Small intestine (tissue), 7 donors: ENCODE measurements at regions not wholly inside any gene's neighbourhood (a gene's known extent, or its start where the extent isn't known, plus 50 kb on each side); places are given as distances from the start of the nearest gene placed in this dataset.

Source experiments
- DNase-seq, 2 donors: peaks; one replicate each; pipeline versions ENCODE4 v3.0.0 to v3.0.0-alpha.2; 2013
- FAIRE-seq: peaks from 2 replicates; lab custom pipeline; 2012; peaks lifted over from hg19 to GRCh38; lab: Jason Lieb, UNC
- H3K27ac ChIP-seq, 3 donors: one replicate each; pipeline ENCODE4 v1.5.1; 2013; ENCODE audit warnings: low read length in 2 of 3, mild to moderate bottlenecking in 2 of 3, control low read depth in 1 of 3, inconsistent platforms in 1 of 3, low read depth in 1 of 3, moderate library complexity in 1 of 3
- H3K27me3 ChIP-seq, 3 donors: one replicate each; pipeline ENCODE4 v1.6.1; 2013; ENCODE audit warnings: low read length in 3 of 3, inconsistent platforms in 1 of 3; ENCODE audit not compliant: control insufficient read depth in 3 of 3, insufficient read depth in 3 of 3
- H3K36me3 ChIP-seq, 3 donors: one replicate each; pipeline ENCODE4 v1.6.1; 2013; ENCODE audit warnings: low read length in 3 of 3, inconsistent platforms in 1 of 3, low read depth in 1 of 3, mild to moderate bottlenecking in 1 of 3, moderate library complexity in 1 of 3; ENCODE audit not compliant: control insufficient read depth in 3 of 3, insufficient read depth in 2 of 3
- H3K4me1 ChIP-seq, 3 donors: one replicate each; pipeline ENCODE4 v1.6.1; 2013; ENCODE audit warnings: low read length in 2 of 3, inconsistent platforms in 1 of 3, low read depth in 1 of 3, mild to moderate bottlenecking in 1 of 3, moderate library complexity in 1 of 3; ENCODE audit not compliant: control insufficient read depth in 3 of 3, insufficient read depth in 2 of 3
- H3K4me3 ChIP-seq, 3 donors: one replicate each; pipeline ENCODE4 v1.5.1; 2013; ENCODE audit warnings: low read length in 3 of 3, control low read depth in 1 of 3, inconsistent platforms in 1 of 3, low read depth in 1 of 3, mild to moderate bottlenecking in 1 of 3, moderate library complexity in 1 of 3
- H3K9me3 ChIP-seq, 2 donors: one replicate each; pipeline ENCODE4 v1.6.1; 2013; ENCODE audit warnings: low read depth in 1 of 2, low read length in 1 of 2; ENCODE audit not compliant: control insufficient read depth in 2 of 2, insufficient read depth in 1 of 2
- WGBS, 3 donors: extraction: QIAGEN DNeasy Blood & Tissue Kit; methylation state at CpG; one replicate each; pipeline ENCODE4 v1.1.7; 2013; 5-methylcytosine and 5-hydroxymethylcytosine counted together
- donor health status: healthy with polysubstance abuse.
- donor health status: control.
- donor health status: control.
- donor health status: Bipolar disorder and iron deficiency.
- donor health status: healthy.

DNA sequence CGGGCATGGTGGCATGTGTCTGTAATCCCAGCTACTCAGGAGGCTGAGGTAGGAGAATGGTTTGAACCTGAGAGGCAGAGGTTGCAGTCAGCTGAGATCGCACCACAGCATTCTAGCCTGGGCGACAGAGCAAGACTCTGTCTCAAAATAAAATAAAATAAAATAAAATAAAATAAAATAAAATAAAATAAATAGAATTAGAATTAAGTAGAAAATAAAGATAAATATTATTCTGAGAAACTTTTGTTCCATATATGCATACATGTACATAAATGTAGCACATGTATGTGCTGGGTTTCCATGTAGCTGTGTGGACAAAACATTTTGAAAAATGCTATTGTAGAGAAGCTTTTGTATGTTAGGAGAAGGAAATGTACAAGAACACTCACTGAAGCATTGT lies 129.4 kb upstream of the VLDLR start:
- H3K9me3 ChIP-seq = no peaks in the 10 kb centered on the region
- no peak overlapping the region for H3K27ac ChIP-seq
- no peak for FAIRE-seq
- H3K4me1 ChIP-seq = no peaks in the 10 kb centered on the region
- DNase-seq = no peak
- 95 to 97% (median 96%) methylated on average over 3 of the region's 3 CpGs for WGBS, 3 donors
- H3K4me3 ChIP-seq = no peak overlapping the region
- no peaks in the 10 kb centered on the region for H3K36me3 ChIP-seq
- no peaks in the 10 kb centered on the region for H3K27me3 ChIP-seq

DNA sequence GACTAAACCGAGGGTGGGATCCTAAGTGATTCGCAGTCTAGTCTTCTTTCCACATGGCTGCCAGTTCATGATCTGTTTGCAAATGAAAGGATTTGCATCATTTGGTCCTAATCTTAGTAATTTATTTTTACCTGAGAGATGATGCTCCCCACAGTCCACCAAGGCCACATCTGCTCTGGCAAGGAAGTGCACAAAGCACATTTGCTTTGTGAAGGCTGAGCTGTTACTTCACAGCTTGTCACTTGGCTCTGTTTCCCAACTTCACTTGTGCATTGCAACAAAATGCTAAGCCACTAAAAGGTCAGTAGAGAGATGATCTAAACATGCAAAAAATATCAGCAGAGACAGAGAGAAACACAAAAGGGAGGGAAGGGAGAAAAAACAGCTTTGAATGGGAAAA lies 128.5 kb upstream of the VLDLR start:
- FAIRE-seq = no peak
- Histone ChIP-seq H3K27ac (no peak overlapping the region), H3K36me3 (no peaks in the 10 kb centered on the region), H3K27me3 (no peaks in the 10 kb centered on the region), H3K9me3 (no peaks in the 10 kb centered on the region), H3K4me1 (no peaks in the 10 kb centered on the region), H3K4me3 (no peak overlapping the region)
- no peak for DNase-seq
- WGBS, 3 donors = 71 to 83% (median 78%) methylated on average over 2 of the region's 2 CpGs

DNA sequence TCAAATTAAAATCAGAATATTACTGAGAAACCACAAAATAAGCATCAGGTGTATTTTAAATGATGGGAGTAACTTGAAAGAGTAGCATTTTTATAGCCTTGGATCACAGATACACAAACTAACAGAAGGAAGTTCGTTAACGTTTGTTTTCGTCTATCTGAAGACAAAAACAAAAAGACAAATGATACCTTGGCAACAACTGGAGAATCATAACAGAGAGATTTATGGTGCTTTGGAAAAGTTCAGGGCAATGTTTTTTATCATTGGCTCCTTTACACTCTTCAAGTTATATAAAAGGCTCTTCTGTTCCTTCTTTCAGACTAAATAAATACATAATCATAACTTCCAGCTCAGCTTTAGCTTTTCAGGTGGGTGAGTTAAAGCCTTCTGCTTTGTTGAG lies 128.1 kb upstream of the VLDLR start:
- Histone ChIP-seq H3K36me3 (no peaks in the 10 kb centered on the region), H3K4me3 (no peak overlapping the region), H3K4me1 (no peaks in the 10 kb centered on the region), H3K27ac (no peak overlapping the region), H3K9me3 (no peaks in the 10 kb centered on the region), H3K27me3 (no peaks in the 10 kb centered on the region)
- WGBS, 3 donors = 31 to 71% (median 36%) methylated on average over 3 of the region's 3 CpGs
- FAIRE-seq (no peak), DNase-seq (no peak)

DNA sequence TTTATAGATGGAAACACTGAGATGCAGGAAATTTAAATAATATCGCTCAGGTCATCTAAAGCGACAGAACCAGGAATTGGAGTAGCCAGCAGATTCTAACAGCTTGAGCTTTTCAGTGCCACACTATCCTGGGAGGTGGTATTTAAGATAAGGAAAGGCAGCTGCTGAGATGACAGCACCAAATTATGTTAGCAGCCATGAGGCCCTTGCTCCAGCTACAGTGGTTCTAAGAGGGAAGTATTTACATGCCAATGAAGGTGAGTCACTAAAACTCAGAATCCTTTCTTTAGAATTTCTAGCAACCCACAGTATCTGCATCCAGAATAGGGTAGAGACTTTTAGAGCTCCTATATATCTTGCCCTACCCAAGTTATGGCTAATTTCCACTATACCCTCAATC lies 127.0 kb upstream of the VLDLR start:
- Histone ChIP-seq H3K4me3 (no peak overlapping the region), H3K9me3 (no peaks in the 10 kb centered on the region), H3K4me1 (no peaks in the 10 kb centered on the region), H3K27me3 (no peaks in the 10 kb centered on the region), H3K36me3 (no peaks in the 10 kb centered on the region), H3K27ac (no peak overlapping the region)
- FAIRE-seq (no peak), DNase-seq (no peak)
- WGBS, 3 donors = 90 to 94% (median 90%) methylated on average over 2 of the region's 2 CpGs

DNA sequence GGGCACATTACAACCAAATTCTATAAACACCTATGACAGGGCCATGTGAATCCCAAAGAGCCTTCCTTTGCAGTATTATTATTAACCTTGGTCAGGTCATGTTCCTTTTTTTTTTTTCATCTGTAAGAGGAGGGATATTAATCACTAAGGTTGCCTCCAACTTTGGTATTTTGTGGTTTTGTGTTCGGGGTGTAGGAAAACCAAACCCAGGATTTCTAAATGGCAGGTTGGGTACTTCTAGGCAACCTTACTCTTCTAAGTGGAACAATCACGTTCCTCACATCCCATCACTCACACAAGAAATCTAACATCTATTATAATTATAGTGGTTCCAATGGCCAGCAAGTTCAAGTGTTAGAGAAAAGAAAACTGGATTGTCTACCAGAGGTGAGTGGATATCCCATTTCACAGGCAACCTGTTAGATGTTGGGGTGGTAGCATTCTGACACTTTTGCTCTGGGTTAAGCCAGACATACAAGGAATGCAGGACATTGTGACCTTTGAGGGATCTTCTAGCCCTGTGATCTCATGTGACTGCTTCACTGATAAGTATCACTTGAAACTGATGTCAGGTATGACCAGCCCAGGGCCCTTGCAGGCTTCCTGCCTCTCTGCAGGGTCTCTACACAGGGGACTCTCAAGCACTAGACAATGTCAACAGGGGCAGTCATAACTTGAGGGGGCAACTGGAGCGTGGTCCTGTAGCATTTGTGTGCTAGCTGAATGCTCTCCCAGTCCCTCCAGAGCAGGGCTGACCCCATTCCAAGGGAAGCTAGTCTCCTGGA lies 126.2 kb upstream of the VLDLR start:
- H3K4me1 ChIP-seq = no peaks in the 10 kb centered on the region
- no peaks in the 10 kb centered on the region for H3K36me3 ChIP-seq
- H3K9me3 ChIP-seq = no peaks in the 10 kb centered on the region
- 61 to 74% (median 68%) methylated on average over 3 of the region's 3 CpGs for WGBS, 3 donors
- DNase-seq (no peak), FAIRE-seq (no peak)
- no peak overlapping the region for H3K4me3 ChIP-seq
- no peak overlapping the region for H3K27ac ChIP-seq
- no peaks in the 10 kb centered on the region for H3K27me3 ChIP-seq

DNA sequence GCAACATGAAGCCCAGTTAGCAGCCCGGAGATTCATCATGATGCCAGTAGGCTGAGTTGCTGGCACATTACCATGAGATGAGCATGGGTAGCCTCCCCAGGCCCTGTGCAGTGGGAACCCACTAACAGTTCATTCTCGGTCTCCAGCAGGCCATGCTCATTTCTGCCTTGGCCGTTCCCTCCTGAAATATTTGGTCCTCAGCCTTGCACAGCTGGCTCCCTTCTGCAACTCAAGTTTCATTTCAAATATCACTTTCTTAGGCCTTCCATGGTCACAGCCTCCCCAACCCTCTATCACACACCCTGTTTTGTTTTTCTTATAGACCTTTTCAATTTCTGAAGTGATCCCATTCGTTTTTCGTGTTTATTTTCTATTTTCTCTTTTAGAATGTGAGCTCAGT lies 125.4 kb upstream of the VLDLR start:
- Histone ChIP-seq H3K27me3 (no peaks in the 10 kb centered on the region), H3K4me3 (no peak overlapping the region), H3K9me3 (no peaks in the 10 kb centered on the region), H3K36me3 (no peaks in the 10 kb centered on the region), H3K27ac (no peak overlapping the region), H3K4me1 (no peaks in the 10 kb centered on the region)
- WGBS, 3 donors = 81 to 85% (median 84%) methylated on average over 5 of the region's 5 CpGs
- FAIRE-seq (no peak), DNase-seq (no peak)

DNA sequence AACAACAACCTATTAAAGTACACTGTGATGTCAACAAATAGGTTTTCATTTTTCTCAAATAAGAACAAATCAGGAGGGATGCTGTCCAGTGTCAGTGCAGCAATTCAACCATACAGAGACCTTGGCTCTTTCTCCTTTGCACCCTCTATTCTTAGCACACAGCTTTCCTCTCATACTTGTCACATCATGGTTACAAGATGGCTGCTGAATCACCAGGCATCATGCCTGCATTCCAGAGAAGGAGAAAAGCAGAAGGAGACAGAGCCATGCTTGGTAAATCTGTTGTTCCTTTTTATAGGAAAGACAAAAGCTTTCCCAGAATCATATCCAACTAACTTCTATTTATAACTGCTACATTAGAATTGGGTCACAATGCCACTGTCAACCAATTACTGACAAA lies 124.7 kb upstream of the VLDLR start:
- no peaks in the 10 kb centered on the region for H3K36me3 ChIP-seq
- H3K4me3 ChIP-seq = no peak overlapping the region
- no peak overlapping the region for H3K27ac ChIP-seq
- H3K4me1 ChIP-seq = no peaks in the 10 kb centered on the region
- DNase-seq = no peak
- no peak for FAIRE-seq
- no peaks in the 10 kb centered on the region for H3K27me3 ChIP-seq
- H3K9me3 ChIP-seq = no peaks in the 10 kb centered on the region

DNA sequence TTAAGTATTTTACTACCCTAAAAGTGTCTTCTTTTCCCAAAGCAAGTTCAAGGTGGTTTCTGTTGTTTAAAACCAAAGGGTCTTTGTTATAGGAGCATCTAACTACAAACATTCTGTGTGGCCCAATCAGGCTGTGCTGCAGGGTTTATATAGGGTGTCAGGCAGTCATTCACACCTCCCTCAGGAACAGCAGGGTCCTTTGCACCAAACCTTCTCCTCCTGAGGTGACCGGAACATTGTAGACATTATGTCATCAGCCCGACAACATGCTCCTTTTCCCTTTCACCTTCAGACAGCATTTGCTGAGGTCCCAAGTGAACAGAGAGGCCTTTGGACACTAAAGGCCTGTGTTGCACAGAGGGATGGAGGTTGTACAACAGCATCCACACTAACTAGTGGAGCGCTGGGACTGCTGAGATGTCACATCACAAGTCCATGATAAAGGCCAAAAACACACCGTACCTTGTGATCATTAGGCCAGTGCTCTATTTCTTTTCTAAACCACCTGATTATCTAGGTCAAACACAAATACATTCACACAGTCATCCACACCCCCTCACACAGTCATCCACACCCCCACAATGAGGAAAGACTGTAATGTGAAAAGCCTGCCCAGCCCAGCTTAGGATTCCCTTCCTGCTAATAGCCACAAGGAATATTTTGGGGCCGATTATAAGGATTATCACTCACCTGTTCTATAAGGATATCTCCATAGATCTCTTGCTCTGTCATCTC lies 123.8 kb upstream of the VLDLR start:
- DNase-seq = no peak
- no peak for FAIRE-seq
- Histone ChIP-seq H3K27ac (no peak overlapping the region), H3K9me3 (no peaks in the 10 kb centered on the region), H3K36me3 (no peaks in the 10 kb centered on the region), H3K4me1 (no peaks in the 10 kb centered on the region), H3K4me3 (no peak overlapping the region), H3K27me3 (no peaks in the 10 kb centered on the region)
- WGBS, 3 donors = 65 to 84% (median 69%) methylated on average over 5 of the region's 5 CpGs
